Fibroblast of villous mesenchyme (primary cell): ENCODE measurements at regions not wholly inside any gene's neighbourhood (a gene's known extent, or its start where the extent isn't known, plus 50 kb on each side); places are given as distances from the start of the nearest gene placed in this dataset.

ENCODE experiments used
- DNase-seq: peaks from one replicate; pipeline ENCODE4 v3.0.0-alpha.2; 2010; ENCODE audit warnings: low read depth
- H3K4me3 ChIP-seq: 2 replicates; pipeline ENCODE4 v1.5.1; 2011; ENCODE audit warnings: low read depth, mild to moderate bottlenecking, low read length
- TF ChIP-seq, protein P1 (sequence below): IDR thresholded peaks from 2 replicates; pipeline ENCODE4 v1.5.1; 2012; ENCODE audit warnings: low read depth, mild to moderate bottlenecking, low read length; ENCODE audit not compliant: insufficient read depth

DNA sequence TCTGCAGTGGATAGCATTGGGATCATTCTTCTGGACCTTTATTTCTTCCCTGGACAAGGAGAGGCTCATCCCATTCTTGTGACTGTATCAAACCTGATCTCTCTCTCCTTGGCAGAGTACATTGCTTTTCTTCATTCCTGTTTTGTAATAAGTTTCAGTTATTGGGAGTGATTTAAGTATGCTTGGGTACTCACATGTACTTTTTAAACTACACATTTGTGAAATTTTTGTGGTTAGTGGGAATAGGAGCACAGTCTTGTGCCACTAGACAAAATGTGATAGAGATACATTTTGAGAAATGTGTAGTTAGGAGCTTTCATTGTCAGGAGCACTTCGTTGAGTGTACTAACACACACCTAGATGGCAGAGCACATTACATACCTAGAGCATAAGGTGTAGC is 262.6 kb downstream of the C3orf38 start:
- H3K4me3 ChIP-seq: no peak overlapping the region
- DNase-seq: no peak
- TF ChIP-seq, protein P1, sequence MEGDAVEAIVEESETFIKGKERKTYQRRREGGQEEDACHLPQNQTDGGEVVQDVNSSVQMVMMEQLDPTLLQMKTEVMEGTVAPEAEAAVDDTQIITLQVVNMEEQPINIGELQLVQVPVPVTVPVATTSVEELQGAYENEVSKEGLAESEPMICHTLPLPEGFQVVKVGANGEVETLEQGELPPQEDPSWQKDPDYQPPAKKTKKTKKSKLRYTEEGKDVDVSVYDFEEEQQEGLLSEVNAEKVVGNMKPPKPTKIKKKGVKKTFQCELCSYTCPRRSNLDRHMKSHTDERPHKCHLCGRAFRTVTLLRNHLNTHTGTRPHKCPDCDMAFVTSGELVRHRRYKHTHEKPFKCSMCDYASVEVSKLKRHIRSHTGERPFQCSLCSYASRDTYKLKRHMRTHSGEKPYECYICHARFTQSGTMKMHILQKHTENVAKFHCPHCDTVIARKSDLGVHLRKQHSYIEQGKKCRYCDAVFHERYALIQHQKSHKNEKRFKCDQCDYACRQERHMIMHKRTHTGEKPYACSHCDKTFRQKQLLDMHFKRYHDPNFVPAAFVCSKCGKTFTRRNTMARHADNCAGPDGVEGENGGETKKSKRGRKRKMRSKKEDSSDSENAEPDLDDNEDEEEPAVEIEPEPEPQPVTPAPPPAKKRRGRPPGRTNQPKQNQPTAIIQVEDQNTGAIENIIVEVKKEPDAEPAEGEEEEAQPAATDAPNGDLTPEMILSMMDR: no peak

DNA sequence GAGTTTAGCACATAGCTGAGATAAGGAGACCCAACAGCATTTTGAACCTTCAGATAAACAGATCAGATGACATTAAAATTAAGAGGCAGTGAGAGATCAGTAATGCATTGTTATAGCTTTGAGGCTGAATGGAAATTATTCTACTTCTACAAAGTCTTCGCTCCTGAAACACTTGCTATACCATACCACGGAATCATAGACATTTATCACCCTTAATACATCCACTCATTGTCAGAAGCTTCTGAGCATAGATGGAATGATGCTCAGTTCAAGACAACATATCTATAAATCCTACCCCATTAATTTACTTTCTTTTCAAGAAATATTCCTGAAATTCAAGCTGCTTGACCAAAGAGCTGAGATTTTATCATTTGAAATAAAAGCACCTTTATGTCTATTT is 266.7 kb downstream of the C3orf38 start:
- no peak for DNase-seq
- no peak overlapping the region for H3K4me3 ChIP-seq
- TF ChIP-seq, protein P1: no peak

DNA sequence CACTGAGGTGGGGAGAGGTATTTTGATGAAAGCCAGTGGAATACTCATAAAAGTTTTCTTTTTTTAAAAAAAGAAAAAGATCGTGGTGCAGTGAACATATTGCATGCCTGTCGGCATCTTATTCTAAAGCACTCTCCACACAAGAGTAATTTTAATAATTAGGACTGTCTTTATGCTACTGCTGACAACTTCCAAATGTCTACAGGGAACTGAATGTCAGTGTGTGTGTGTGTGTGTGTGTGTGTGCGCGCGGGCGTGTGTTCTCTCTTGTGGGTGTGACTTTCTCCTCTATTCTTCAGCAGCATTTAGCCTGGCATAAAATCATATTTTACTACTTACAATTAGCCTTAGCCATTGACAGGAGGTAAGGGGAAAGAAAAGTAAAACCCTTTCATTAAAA is 268.5 kb downstream of the C3orf38 start:
- DNase-seq: no peak
- TF ChIP-seq, protein P1: no peak
- H3K4me3 ChIP-seq: no peak overlapping the region

DNA sequence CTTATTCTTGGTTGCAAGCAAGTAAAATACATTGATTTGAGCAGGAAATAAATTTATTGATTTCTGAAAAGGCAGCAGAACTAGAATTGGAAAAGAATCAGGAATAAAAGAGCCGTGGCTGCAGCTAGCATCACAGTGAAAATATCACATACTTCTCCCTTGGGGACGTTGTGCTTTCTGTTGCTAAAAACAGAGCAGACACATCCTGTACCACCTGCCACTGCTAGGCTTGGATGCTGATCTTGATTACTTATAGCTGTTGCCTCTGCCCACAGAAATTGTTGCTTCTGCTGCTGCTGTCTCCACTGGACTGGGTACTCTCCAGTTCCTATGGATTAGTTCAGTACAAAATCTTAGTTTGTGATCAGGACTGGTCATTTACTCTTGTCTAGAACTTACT is 283.8 kb downstream of the C3orf38 start:
- TF ChIP-seq, protein P1: no peak
- H3K4me3 ChIP-seq: no peak overlapping the region
- DNase-seq: no peak

DNA sequence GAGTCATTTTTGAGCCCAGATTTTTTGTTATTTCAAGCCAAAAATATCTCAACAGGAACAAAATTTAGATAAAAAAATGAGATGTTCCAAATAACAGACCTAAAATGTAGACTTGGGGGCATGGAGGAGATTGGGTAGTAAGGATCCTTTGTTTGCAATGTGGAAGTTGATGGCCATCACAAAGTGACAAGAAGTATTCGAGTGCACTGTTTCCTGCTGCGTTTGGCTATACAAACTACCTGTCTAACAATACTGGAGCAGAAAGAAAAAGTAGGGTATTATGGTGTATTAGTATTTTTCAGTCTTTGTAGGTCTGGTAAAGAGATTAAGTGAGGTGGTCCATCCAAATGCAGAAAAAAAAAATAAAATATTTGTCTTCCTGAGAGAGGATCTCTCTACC is 284.2 kb downstream of the C3orf38 start:
- no peak for DNase-seq
- no peak overlapping the region for H3K4me3 ChIP-seq
- TF ChIP-seq, protein P1: no peak

DNA sequence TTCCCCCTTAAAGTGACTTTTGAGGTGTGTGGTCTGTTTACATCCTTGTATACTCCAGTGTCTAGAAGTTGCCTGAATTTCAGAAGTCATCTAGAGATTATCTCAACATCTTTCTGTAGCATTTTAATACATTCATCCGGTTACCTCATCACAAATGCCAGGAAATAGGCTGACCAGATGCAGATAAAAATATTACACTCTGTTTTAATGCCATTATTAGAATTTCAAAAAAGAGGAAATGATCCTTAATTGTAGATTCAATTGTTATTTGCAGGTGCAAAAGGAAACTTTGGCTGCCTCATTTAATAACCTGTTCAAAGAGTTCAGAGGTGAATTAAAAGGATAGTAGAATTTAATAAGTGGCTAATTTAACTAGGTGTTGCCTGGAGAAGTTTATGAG is 290.9 kb downstream of the C3orf38 start:
- no peak overlapping the region for H3K4me3 ChIP-seq
- no peak for DNase-seq
- TF ChIP-seq, protein P1: no peak

DNA sequence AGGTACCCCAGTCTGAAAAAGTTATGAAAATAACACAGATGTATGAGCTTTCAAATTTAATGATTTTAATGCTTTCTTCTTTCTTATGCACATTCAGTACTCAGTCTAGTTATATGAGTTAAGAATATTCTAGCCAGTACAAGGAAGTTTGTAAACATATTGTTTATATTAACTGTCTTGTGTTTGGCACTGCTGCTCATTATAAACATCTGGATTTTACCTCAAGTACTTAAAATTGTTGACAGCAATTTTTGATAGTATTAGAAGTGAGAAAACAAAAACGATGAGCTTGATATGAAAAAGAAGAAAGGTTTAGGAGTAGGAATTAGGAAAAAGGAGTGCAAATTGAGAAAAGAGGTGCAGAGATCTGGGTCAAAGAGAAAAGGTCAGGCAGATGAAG is 293.3 kb downstream of the C3orf38 start:
- H3K4me3 ChIP-seq: no peak overlapping the region
- TF ChIP-seq, protein P1: no peak
- DNase-seq: no peak
